HepG2 (cell line): ENCODE measurements at regions not wholly inside any gene's neighbourhood (a gene's known extent, or its start where the extent isn't known, plus 50 kb on each side); places are given as distances from the start of the nearest gene placed in this dataset.

Experiments
- ATAC-seq: fragments of 200-7000 bp; cut with Tn5 transposase; 3 replicates; pipeline ENCODE4 v1.9.1; 2020; ENCODE audit warnings: mild to moderate bottlenecking, moderate library complexity
- BruUV-seq: library from RNA; stranded (reverse); fragments of 400-500 nt; replicated peaks from 2 replicates; lab custom pipeline; 2021; lab: Mats Ljungman, UMichigan
- CTCF ChIA-PET: fragments of 300-600 bp; formaldehyde crosslinking; extraction: SDS; loops from one replicate; lab custom pipeline; 2021; ENCODE audit warnings: low total read pairs, inconsistent platforms, low intra/inter-chr PET ratio; lab: Yijun Ruan, JAX
- POLR2A ChIA-PET: fragments of 350-600 bp; sonication (Branson Sonifier 250); formaldehyde crosslinking; loops from one replicate; lab custom pipeline; 2020; ENCODE audit warnings: antibody characterized with exemption, inconsistent platforms; lab: Yijun Ruan, JAX
- DNase-seq: peaks from one replicate; pipeline ENCODE4 v3.0.0-alpha.2; 2015; ENCODE audit warnings: low spot score
- FAIRE-seq: peaks from 3 replicates; lab custom pipeline; 2011; peaks lifted over from hg19 to GRCh38; lab: Jason Lieb, UNC
- H2AFZ ChIP-seq: one replicate; pipeline ENCODE4 v1.6.1; 2011; ENCODE audit warnings: low read length, inconsistent platforms
- H3K27ac ChIP-seq: fragments of 300-600 bp; 3 replicates; pipeline ENCODE4 v1.8.0; 2011; ENCODE audit warnings: mixed run types, mild to moderate bottlenecking, mixed read lengths, low read length, inconsistent platforms; ENCODE audit not compliant: insufficient read depth; ENCODE audit errors: extremely low read length
- H3K27me3 ChIP-seq, 2 experiments: fragments of 200-600 bp in 1 of 2; 2 replicates in 1 of 2; 3 replicates in 1 of 2; pipeline versions ENCODE4 v1.6.0 to v1.8.0; 2011; ENCODE audit warnings: low read length in 2 of 2, mild to moderate bottlenecking in 2 of 2, moderate library complexity in 2 of 2, inconsistent platforms in 1 of 2; ENCODE audit not compliant: insufficient read depth in 2 of 2, control insufficient read depth in 1 of 2
- H3K36me3 ChIP-seq, 2 experiments: fragments of 200-600 bp in 1 of 2; replicated peaks in 1 of 2; 2 replicates in 1 of 2; 3 replicates in 1 of 2; pipeline versions ENCODE4 v1.5.1 to v1.8.0; 2011; ENCODE audit warnings: low read length in 2 of 2, inconsistent platforms in 1 of 2; ENCODE audit not compliant: insufficient read depth in 2 of 2, control insufficient read depth in 1 of 2
- H3K4me1 ChIP-seq: 2 replicates; pipeline ENCODE4 v1.5.1; 2012; ENCODE audit warnings: low read length, inconsistent platforms; ENCODE audit not compliant: insufficient read depth
- H3K4me2 ChIP-seq: 2 replicates; pipeline ENCODE4 v1.6.0; 2011; ENCODE audit warnings: low read depth, low read length, inconsistent platforms
- H3K4me3 ChIP-seq, 3 experiments: fragments of 200-600 bp in 1 of 3; sonication (generic), shearing (Covaris generic) in 1 of 3; replicated peaks in 1 of 3; 2 replicates each; pipeline ENCODE4 v1.5.1; 2011 to 2016; ENCODE audit warnings: low read length in 3 of 3, inconsistent platforms in 2 of 3, low read depth in 2 of 3, mild to moderate bottlenecking in 2 of 3, control low read depth in 1 of 3, mixed read lengths in 1 of 3; ENCODE audit not compliant: insufficient read depth in 1 of 3
- H3K79me2 ChIP-seq: one replicate; pipeline ENCODE4 v1.6.1; 2011; ENCODE audit warnings: low read length, inconsistent platforms; ENCODE audit not compliant: insufficient read depth
- H3K9ac ChIP-seq: 2 replicates; pipeline ENCODE4 v1.6.0; 2011; ENCODE audit warnings: mild to moderate bottlenecking, low read depth, low read length, inconsistent platforms; ENCODE audit not compliant: insufficient read depth
- H3K9me3 ChIP-seq: 2 replicates; pipeline ENCODE4 v1.5.1; 2012; ENCODE audit warnings: mild to moderate bottlenecking, low read length
- H4K20me1 ChIP-seq: 2 replicates; pipeline ENCODE4 v1.6.0; 2011; ENCODE audit warnings: inconsistent platforms, mild to moderate bottlenecking, low read length, moderate library complexity; ENCODE audit not compliant: insufficient read depth
- AKAP8 ChIP-seq: sonication (generic); formaldehyde crosslinking; IDR thresholded peaks from 2 replicates; pipeline ENCODE4 v1.5.1; 2020; ENCODE audit warnings: mild to moderate bottlenecking, missing genetic modification reagents
- BCL3 ChIP-seq: sonication (generic); formaldehyde crosslinking; IDR thresholded peaks from 2 replicates; pipeline ENCODE4 v1.5.1; 2020; ENCODE audit warnings: mild to moderate bottlenecking, missing genetic modification reagents, moderate library complexity
- BCLAF1 ChIP-seq: fragments of 450-650 bp; IDR thresholded peaks from 2 replicates; pipeline ENCODE4 v1.6.1; 2017; ENCODE audit warnings: mild to moderate bottlenecking
- CCAR2 ChIP-seq: fragments of 200-400 bp; formaldehyde crosslinking; optimal IDR thresholded peaks from 2 replicates; pipeline ENCODE3; 2018; ENCODE audit warnings: low read depth, mild to moderate bottlenecking, low read length, moderate library complexity
- DRAP1 ChIP-seq: IDR thresholded peaks from 2 replicates; pipeline ENCODE4 v1.6.1; 2016; ENCODE audit warnings: missing genetic modification reagents, missing compliant biosample characterization
- FOXO1 ChIP-seq: sonication (generic); formaldehyde crosslinking; IDR thresholded peaks from 2 replicates; pipeline ENCODE4 v1.4.0; 2020; ENCODE audit warnings: missing genetic modification reagents
- GFI1 ChIP-seq: sonication (generic); formaldehyde crosslinking; IDR thresholded peaks from 2 replicates; pipeline ENCODE4 v1.5.0; 2020; ENCODE audit warnings: missing genetic modification reagents, mild to moderate bottlenecking, borderline replicate concordance
- MXD3 ChIP-seq: IDR thresholded peaks from 2 replicates; pipeline ENCODE4 v1.6.1; 2016; ENCODE audit warnings: mild to moderate bottlenecking, missing biosample characterization, missing genetic modification reagents
- ZBTB44 ChIP-seq: sonication (generic); formaldehyde crosslinking; IDR thresholded peaks from 2 replicates; pipeline ENCODE4 v1.4.0; 2020; ENCODE audit warnings: missing genetic modification reagents
- ZNF251 ChIP-seq: sonication (generic); formaldehyde crosslinking; IDR thresholded peaks from 2 replicates; pipeline ENCODE4 v1.9.0; 2021; ENCODE audit warnings: mild to moderate bottlenecking, missing genetic modification reagents
- ZNF550 ChIP-seq: sonication (generic); formaldehyde crosslinking; IDR thresholded peaks from 2 replicates; pipeline ENCODE4 v1.4.0; 2020; ENCODE audit warnings: mild to moderate bottlenecking, missing genetic modification reagents, borderline replicate concordance
- ZNF567 ChIP-seq: sonication (generic); formaldehyde crosslinking; IDR thresholded peaks from 2 replicates; pipeline ENCODE4 v1.8.1; 2023; ENCODE audit warnings: mild to moderate bottlenecking, missing genetic modification reagents, borderline replicate concordance
- ZNF605 ChIP-seq: sonication (generic); formaldehyde crosslinking; IDR thresholded peaks from 2 replicates; pipeline ENCODE4 v1.8.0; 2022; ENCODE audit warnings: mild to moderate bottlenecking, missing genetic modification reagents
- ZNF775 ChIP-seq: sonication (generic); formaldehyde crosslinking; IDR thresholded peaks from 2 replicates; pipeline ENCODE4 v1.4.0; 2020; ENCODE audit warnings: missing genetic modification reagents, mild to moderate bottlenecking, moderate library complexity, borderline replicate concordance
- ZNF83 ChIP-seq: sonication (generic); formaldehyde crosslinking; IDR thresholded peaks from 2 replicates; pipeline ENCODE4 v1.4.0; 2020; ENCODE audit warnings: missing genetic modification reagents, mild to moderate bottlenecking, borderline replicate concordance
- WGBS: methylation state at CpG from one replicate; pipeline ENCODE4 v1.1.6; 2017; ENCODE audit warnings: low lambda C conversion rate; 5-methylcytosine and 5-hydroxymethylcytosine counted together
- in situ Hi-C: cut with HindIII; loops from 2 replicates; pipeline ENCODE4 v1.10.0; 2017; ENCODE audit warnings: low pct_unique_long_range_greater_than_20kb; ENCODE audit not compliant: extremely low pct_ligation_motif_present
- intact Hi-C: fragments of 100-400 bp; cut with micrococcal nuclease; formaldehyde crosslinking; loops from one replicate; pipeline ENCODE4 v1.10.0; 2022; ENCODE audit not compliant: unreplicated experiment

- H3K4me1 ChIP-seq: no peaks in the 10 kb centered on the region
- ATAC-seq: no peak
- no peak for DNase-seq
- WGBS: 0% methylated on average over 2 of the region's 6 CpGs
- intact Hi-C loops: no loop called here
- no peak for FAIRE-seq
- TF ChIP-seq ZNF567 (CRISPR knock-in tag) (no peak), DRAP1 (CRISPR knock-in tag) (no peak), CCAR2 (no peak), FOXO1 (CRISPR knock-in tag) (no peak), ZNF251 (no peak), MXD3 (CRISPR knock-in tag) (no peak), BCLAF1 (no peak), ZNF83 (CRISPR knock-in tag) (no peak), BCL3 (no peak), AKAP8 (CRISPR knock-in tag) (no peak), ZNF550 (CRISPR knock-in tag) (no peak), ZBTB44 (CRISPR knock-in tag) (no peak), ZNF775 (CRISPR knock-in tag) (no peak), GFI1 (CRISPR knock-in tag) (no peak), ZNF605 (CRISPR knock-in tag) (no peak)
- TF ChIP-seq, all 625 proteins: peak for 0
- CTCF ChIA-PET: no interaction called here
- H3K27ac ChIP-seq: no peak overlapping the region
- no TSS peak for BruUV-seq
- H2AFZ ChIP-seq: no peak overlapping the region
- no peaks in the 10 kb centered on the region for H3K79me2 ChIP-seq
- POLR2A ChIA-PET: no interaction called here
- H4K20me1 ChIP-seq: no peaks in the 10 kb centered on the region
- no peak overlapping the region for H3K4me3 ChIP-seq
- no peaks in the 10 kb centered on the region for H3K9me3 ChIP-seq
- H3K36me3 ChIP-seq: no peaks in the 10 kb centered on the region
- no peak overlapping the region for H3K9ac ChIP-seq
- H3K4me2 ChIP-seq: no peak overlapping the region
- no peaks in the 10 kb centered on the region for H3K27me3 ChIP-seq
- in situ Hi-C loops: no loop called here
Observed at GRCh38 chr5:63375851-63376250, 586.4 kb downstream of the HTR1A start.
